T47D (cell line): ENCODE measurements at regions not wholly inside any gene's neighbourhood (a gene's known extent, or its start where the extent isn't known, plus 50 kb on each side); places are given as distances from the start of the nearest gene placed in this dataset.

ENCODE experiments used
- DNase-seq, 2 experiments: peaks; one replicate each; pipeline versions ENCODE4 v3.0.0 to v3.0.0-alpha.2; 2011 to 2012; ENCODE audit warnings: low read depth in 1 of 2, low spot score in 1 of 2
- JUND ChIP-seq: IDR thresholded peaks from 2 replicates; pipeline ENCODE4 v1.6.1; 2012; ENCODE audit warnings: low read depth
- in situ Hi-C: cut with HindIII; loops from 2 replicates; pipeline ENCODE4 v1.10.0; 2016; ENCODE audit warnings: low sequenced_read_pairs, low pct_unique_long_range_greater_than_20kb

- in situ Hi-C loops, result no loop called here
- no peak for TF ChIP-seq JUND
Observed at GRCh38 chr2:4483050-4483449, 779.7 kb downstream of the DCDC2C start.

GRCh38 chr2:4486971-4487370 lies 783.6 kb downstream of the DCDC2C start:
- no peak for TF ChIP-seq JUND
- DNase-seq, result no peak
- in situ Hi-C loops, result no loop called here

More at GRCh38 chr2:4483050-4483449, 779.7 kb downstream of the DCDC2C start:
- DNase-seq, result no peak

GRCh38 chr2:4499316-4500030 lies 796.1 kb downstream of the DCDC2C start:
- DNase-seq, result no peak
- in situ Hi-C loops, result no loop called here
- no peak for TF ChIP-seq JUND

GRCh38 chr2:4501525-4501924 lies 798.1 kb downstream of the DCDC2C start:
- in situ Hi-C loops, result no loop called here
- TF ChIP-seq JUND, result no peak
- no peak for DNase-seq

GRCh38 chr2:4502230-4502843 lies 799.0 kb downstream of the DCDC2C start:
- in situ Hi-C loops, result no loop called here
- TF ChIP-seq JUND, result no peak
- DNase-seq, result no peak

- TF ChIP-seq JUND, result no peak
- DNase-seq, result no peak
- in situ Hi-C loops, result no loop called here
Observed at GRCh38 chr2:4507661-4508060, 804.3 kb downstream of the DCDC2C start.

GRCh38 chr2:4515871-4516761 lies 812.7 kb downstream of the DCDC2C start:
- no peak for TF ChIP-seq JUND
- in situ Hi-C loops, result no loop called here
- DNase-seq, result no peak

- TF ChIP-seq JUND, result no peak
- no peak for DNase-seq
- in situ Hi-C loops, result no loop called here
Observed at GRCh38 chr2:4518596-4518995, 815.2 kb downstream of the DCDC2C start.

GRCh38 chr2:4522498-4523421 lies 819.4 kb downstream of the DCDC2C start:
- TF ChIP-seq JUND, result no peak
- in situ Hi-C loops, result no loop called here
- DNase-seq, result no peak

- no peak for DNase-seq
- in situ Hi-C loops, result no loop called here
- TF ChIP-seq JUND, result no peak
Observed at GRCh38 chr2:4527416-4527815, 824.0 kb downstream of the DCDC2C start.

- DNase-seq, result no peak
- TF ChIP-seq JUND, result no peak
- in situ Hi-C loops, result no loop called here
Observed at GRCh38 chr2:4528246-4528645, 824.9 kb downstream of the DCDC2C start.

GRCh38 chr2:4528773-4529172 lies 825.4 kb downstream of the DCDC2C start:
- TF ChIP-seq JUND, result no peak
- in situ Hi-C loops, result no loop called here
- DNase-seq, result no peak
